ENCODE measurements at regions not wholly inside any gene's neighbourhood (a gene's known extent, or its start where the extent isn't known, plus 50 kb on each side); places are given as distances from the start of the nearest gene placed in this dataset.

- Histone ChIP-seq H3K4me3 (no peak overlapping the region), H3K27ac (no peak overlapping the region), H3K4me1 (no peaks in the 10 kb centered on the region), H3K27me3 (no peaks in the 10 kb centered on the region), H3K36me3 (no peaks in the 10 kb centered on the region), H3K9me3 (no peaks in the 10 kb centered on the region)
- WGBS (ENCODE audit: insufficient coverage, low coverage, low lambda C conversion rate, missing lambda C conversion rate) = 48% methylated on average over 6 of the region's 6 CpGs
- TF ChIP-seq POLR2A (IDR thresholded peaks at IDR 0.05) (no peak), CTCF (IDR thresholded peaks at IDR 0.05) (no peak)
- ATAC-seq = no peak
- no peak for DNase-seq
- intact Hi-C loops (cut with DNase I) = no loop called here
Measured at GRCh38 chr1:163436140-163436812, 114.5 kb downstream of the NUF2 start.

- intact Hi-C loops (cut with DNase I) = no loop called here
- no peak overlapping the region for H3K4me3 ChIP-seq
- no peaks in the 10 kb centered on the region for H3K36me3 ChIP-seq
- H3K4me1 ChIP-seq = no peaks in the 10 kb centered on the region
- TF ChIP-seq POLR2A (IDR thresholded peaks at IDR 0.05) (no peak), CTCF (IDR thresholded peaks at IDR 0.05) (no peak)
- WGBS (ENCODE audit: insufficient coverage, low coverage, low lambda C conversion rate, missing lambda C conversion rate) = 25% methylated on average over 6 of the region's 6 CpGs
- no peak for ATAC-seq
- no peaks in the 10 kb centered on the region for H3K9me3 ChIP-seq
- DNase-seq = no peak
- no peak overlapping the region for H3K27ac ChIP-seq
- no peaks in the 10 kb centered on the region for H3K27me3 ChIP-seq
Measured at GRCh38 chr1:163439471-163439870, 117.7 kb downstream of the NUF2 start.

DNA sequence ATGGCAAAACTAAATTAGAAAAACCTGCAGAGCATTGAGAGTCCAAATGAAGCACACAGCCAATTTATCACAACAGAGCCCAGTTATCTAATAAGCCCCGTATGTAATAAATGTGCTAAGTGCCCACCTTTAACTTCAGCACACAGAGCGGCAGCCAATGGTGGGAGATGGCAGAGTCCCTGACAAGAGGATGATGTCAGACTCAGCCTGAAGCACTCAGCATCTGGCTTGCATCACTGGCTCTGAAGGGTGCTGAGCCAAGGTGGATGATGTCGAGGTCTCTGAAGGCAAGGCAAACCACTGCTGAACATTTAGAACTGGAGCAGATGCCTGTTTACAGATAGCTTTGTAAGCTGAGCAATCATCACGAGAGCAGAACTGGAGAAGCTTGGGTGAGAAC lies 118.3 kb downstream of the NUF2 start:
- TF ChIP-seq CTCF (IDR thresholded peaks at IDR 0.05) (no peak), POLR2A (IDR thresholded peaks at IDR 0.05) (no peak)
- Histone ChIP-seq H3K9me3 (no peaks in the 10 kb centered on the region), H3K4me3 (no peak overlapping the region), H3K27ac (no peak overlapping the region), H3K4me1 (no peaks in the 10 kb centered on the region), H3K36me3 (no peaks in the 10 kb centered on the region), H3K27me3 (no peaks in the 10 kb centered on the region)
- intact Hi-C loops (cut with DNase I) = no loop called here
- ATAC-seq (no peak), DNase-seq (no peak)
- WGBS (ENCODE audit: insufficient coverage, low coverage, low lambda C conversion rate, missing lambda C conversion rate) = 53% methylated on average over 3 of the region's 4 CpGs

DNA sequence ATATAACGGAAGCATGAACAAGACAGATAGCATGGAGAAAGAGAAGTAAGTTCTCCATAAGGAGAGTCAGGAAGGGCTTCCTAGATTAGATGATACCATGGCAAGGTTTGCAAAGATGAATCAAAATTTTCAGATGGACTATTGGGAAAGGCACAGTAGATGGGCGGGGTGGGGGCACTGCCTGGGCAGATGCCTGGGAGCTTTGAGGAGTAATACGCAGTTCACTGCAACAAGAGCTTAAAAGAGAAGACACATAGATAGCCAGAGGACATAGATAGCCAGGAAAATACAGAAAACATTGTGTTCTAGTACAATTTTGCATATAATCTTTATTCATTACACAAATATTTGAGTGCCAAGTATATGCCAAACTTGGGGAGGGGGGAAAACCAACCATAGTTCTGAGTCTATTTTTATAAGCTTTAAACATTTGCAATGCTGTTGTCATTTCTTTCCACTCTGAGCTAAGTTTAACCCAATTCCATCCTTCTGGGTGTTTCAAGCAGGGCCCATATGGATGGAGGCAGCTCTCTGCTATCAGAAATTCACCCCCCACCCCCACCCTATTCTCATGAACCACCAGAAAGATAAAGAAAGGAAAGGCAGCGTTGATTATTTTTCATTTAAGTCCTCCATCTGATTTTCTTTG lies 120.6 kb downstream of the NUF2 start:
- Histone ChIP-seq H3K27ac (no peak overlapping the region), H3K4me3 (no peak overlapping the region), H3K27me3 (no peaks in the 10 kb centered on the region), H3K4me1 (no peaks in the 10 kb centered on the region), H3K36me3 (no peaks in the 10 kb centered on the region), H3K9me3 (no peaks in the 10 kb centered on the region)
- no peak for TF ChIP-seq CTCF (IDR thresholded peaks at IDR 0.05)
- no peak for TF ChIP-seq POLR2A (IDR thresholded peaks at IDR 0.05)
- 47% methylated on average over 4 of the region's 4 CpGs for WGBS (ENCODE audit: insufficient coverage, low coverage, low lambda C conversion rate, missing lambda C conversion rate)
- ATAC-seq (no peak), DNase-seq (no peak)
- intact Hi-C loops (cut with DNase I) = no loop called here

All from right lobe of liver (tissue), 6 donors.